Posterior cingulate gyrus (tissue), 11 donors: ENCODE measurements at regions not wholly inside any gene's neighbourhood (a gene's known extent, or its start where the extent isn't known, plus 50 kb on each side); places are given as distances from the start of the nearest gene placed in this dataset.

Experiments
- DNase-seq, 10 donors: peaks; one replicate each; pipeline versions ENCODE4 v3.0.0 to v3.0.0-alpha.2; 2020 to 2021; ENCODE audit warnings: mixed read lengths in 3 of 10
- intact Hi-C: fragments of 100-400 bp; cut with DNase I; formaldehyde crosslinking; loops from one replicate; pipeline ENCODE4 v1.15.1; 2023

- DNase-seq, result no peak
- intact Hi-C loops, result no loop called here
Measured at GRCh38 chr4:141395246-141395830, 174.6 kb downstream of the ZNF330 start.

DNA sequence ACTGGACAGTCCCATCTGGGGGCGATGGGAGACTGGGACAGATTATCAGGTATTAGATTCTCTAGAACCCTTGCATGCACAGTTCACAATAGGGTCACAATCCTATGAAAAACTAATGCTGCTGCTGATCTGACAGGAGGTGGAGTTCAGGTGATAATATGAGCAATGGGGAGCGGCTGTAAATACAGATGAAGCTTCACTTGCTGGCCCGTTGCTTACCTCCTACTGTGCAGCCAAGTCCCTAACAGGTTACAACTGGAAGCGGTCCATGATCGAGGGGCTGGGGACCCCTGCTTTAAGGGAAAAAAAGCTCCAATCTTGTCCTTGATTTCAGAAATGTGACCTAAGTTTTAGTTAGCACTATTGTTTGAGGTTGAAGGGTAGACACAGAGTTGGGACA, 175.2 kb downstream of the ZNF330 start:
- no peak for DNase-seq
- intact Hi-C loops, result no loop called here

- intact Hi-C loops, result no loop called here
- no peak for DNase-seq
Measured at GRCh38 chr4:141402712-141403111, 182.0 kb downstream of the ZNF330 start.

GRCh38 chr4:141403782-141404181, 183.1 kb downstream of the ZNF330 start:
- no peak for DNase-seq
- intact Hi-C loops, result no loop called here

- no peak for DNase-seq
- intact Hi-C loops, result no loop called here
Measured at GRCh38 chr4:141406237-141406636, 185.5 kb downstream of the ZNF330 start.

- no peak for DNase-seq
- intact Hi-C loops, result no loop called here
Measured at GRCh38 chr4:141409556-141409955, 188.9 kb downstream of the ZNF330 start.

DNA sequence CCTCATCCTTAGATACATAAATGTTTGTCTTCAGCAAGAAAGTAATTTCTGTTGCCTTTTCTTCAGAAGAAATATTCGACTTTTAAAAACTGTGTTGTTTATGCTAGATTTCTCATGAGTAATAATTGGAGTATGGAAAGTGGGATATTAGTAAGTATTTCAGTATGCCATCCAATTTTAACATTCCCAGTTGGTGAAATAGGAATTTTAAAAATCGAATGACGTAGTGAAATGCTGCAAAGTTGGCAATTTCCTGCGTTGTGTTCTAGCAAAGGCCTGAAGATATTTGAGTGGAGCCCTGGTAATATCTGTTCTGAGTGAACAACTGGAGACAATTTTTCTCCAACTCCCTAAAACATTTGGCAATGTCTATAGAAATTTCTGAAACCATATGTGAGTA, 190.1 kb downstream of the ZNF330 start:
- no peak for DNase-seq
- intact Hi-C loops, result no loop called here

DNA sequence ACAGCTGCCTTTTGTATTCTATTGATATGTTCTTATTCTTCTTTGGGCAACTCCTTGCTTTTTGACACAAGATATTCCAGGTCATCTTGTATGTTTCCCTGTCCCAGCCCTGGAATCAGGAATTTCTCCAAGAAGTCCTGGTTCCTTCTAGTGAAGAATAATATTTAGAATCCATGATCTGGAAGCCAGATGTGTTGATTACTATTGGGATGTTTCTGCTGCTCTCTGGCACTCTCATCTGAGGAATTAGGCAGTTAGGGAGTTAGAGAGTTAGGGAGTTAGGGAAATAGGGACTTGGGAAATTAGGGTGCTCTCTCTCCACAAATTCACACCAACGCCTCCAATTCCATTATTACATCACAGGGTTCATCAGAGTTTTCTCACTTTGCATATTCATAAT, 191.2 kb downstream of the ZNF330 start:
- intact Hi-C loops, result no loop called here
- DNase-seq, result no peak

DNA sequence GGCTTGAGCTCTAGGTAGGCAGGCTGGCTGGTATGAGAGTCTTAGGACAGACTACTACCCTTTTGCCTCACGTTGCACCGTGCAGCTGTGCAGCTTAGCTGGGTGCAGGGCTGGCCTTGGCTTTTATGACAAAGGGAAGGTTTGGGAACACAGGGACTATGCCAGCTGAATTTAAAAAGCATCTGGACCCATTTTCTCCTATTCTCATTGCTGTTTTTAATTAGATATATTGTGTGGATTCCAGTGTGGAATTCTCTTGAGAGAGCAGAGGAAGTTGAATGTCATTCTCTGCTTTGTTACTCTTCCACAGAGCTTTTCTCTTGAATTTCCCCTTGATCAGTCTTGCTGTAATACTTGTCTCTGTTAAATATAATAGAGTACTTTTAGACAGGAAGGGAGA, 192.7 kb downstream of the ZNF330 start:
- intact Hi-C loops, result no loop called here
- DNase-seq, result peak in 1 of 10 donors; percentile 50

GRCh38 chr4:141415651-141416050, 195.0 kb downstream of the ZNF330 start:
- intact Hi-C loops, result no loop called here
- no peak for DNase-seq

- intact Hi-C loops, result no loop called here
Measured at GRCh38 chr4:141416219-141416618, 195.5 kb downstream of the ZNF330 start.

GRCh38 chr4:141416677-141417363, 196.1 kb downstream of the ZNF330 start:
- intact Hi-C loops, result no loop called here
- DNase-seq, result no peak

More at GRCh38 chr4:141416219-141416618, 195.5 kb downstream of the ZNF330 start:
- DNase-seq, result no peak

GRCh38 chr4:141417387-141417786, 196.7 kb downstream of the ZNF330 start:
- intact Hi-C loops, result no loop called here
- DNase-seq, result no peak

- intact Hi-C loops, result no loop called here
- DNase-seq, result no peak
Measured at GRCh38 chr4:141425124-141425523, 204.4 kb downstream of the ZNF330 start.

DNA sequence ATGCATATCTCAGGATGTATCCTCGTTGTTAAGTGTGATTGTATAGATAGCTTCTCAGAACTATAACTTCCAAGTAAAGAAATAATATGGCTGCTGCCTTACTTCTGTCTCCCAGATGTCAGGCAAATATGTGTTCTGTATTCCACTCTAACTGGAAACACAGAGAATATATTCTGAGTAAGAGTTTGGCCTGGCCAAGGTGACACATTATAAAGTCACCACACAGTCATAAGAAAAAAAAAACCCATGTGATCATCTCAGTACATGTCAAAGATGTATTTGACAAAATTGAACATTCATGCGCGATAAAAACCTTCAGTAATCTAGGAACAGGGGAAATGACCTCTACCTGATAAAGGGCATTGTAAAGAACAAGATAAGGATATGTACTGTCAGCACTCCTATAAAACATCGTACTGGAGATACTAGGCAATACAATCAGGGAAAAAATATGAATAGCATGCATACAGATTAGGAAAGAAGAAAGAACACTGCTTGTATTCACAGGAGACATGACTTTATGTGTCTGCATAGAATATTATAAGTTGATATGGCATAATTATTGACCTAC, 207.1 kb downstream of the ZNF330 start:
- DNase-seq, result no peak
- intact Hi-C loops, result no loop called here

GRCh38 chr4:141429933-141430332, 206.4 kb upstream of the IL15 start:
- DNase-seq, result no peak
- intact Hi-C loops, result no loop called here

GRCh38 chr4:141430686-141431085, 205.7 kb upstream of the IL15 start:
- DNase-seq, result no peak
- intact Hi-C loops, result no loop called here

DNA sequence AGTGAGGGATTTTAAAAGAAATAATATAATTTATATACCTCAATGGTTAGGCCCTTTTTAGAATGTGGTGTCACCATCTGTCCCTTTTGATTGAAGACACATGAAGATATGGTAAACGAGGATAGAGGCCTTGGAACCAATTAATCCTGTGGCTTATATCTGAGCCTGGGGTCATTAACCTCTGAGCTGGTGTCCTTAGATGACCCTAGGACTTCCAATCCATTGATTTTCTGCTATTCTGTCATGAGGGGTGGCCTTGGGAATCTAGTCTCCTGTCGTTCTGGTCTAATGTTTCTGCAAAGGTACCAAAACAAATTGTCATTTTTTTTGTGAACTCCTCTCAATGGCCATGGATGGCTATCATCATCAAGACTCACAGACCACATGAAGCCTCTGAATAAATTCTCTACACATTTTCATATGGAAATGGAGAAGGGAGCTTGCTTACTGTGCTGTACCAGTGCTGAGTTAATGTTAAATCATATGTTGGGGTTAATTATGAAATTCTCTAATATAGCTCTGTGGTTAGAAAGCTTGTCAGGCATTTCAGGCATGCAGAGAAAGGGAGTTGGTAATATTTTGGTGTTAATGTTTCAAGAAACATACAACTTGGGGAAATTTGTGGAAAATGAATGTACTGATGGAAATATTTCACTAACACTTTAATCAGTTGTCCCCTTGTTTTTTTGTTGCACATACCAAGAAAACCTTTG, 204.2 kb upstream of the IL15 start:
- no peak for DNase-seq

GRCh38 chr4:141435446-141436225, 200.7 kb upstream of the IL15 start:
- intact Hi-C loops, result no loop called here
- no peak for DNase-seq

More for the DNA sequence above, 204.2 kb upstream of the IL15 start:
- intact Hi-C loops, result no loop called here

DNA sequence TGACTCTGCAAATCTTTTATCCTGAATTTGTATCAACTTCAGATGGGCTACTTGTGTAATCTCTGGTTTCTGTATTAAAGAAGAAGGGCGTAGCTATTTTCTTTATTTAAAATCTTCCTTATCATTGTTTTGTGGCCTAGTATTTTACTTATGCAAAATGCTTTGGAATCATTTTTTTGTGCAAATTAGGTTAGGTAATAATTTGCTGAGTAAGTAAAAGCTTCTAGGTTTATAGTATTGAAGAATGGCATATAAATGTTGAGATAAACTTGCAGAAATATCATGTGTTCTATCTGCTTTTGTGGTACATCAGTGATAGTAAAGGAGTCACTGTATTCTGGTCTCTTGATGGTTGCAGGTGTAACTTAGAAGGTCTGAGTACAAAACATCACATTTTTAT, 197.2 kb upstream of the IL15 start:
- DNase-seq, result no peak
- intact Hi-C loops, result no loop called here

GRCh38 chr4:141447761-141448160, 188.6 kb upstream of the IL15 start:
- DNase-seq, result no peak
- intact Hi-C loops, result no loop called here
